ENCODE measurements at regions not wholly inside any gene's neighbourhood (a gene's known extent, or its start where the extent isn't known, plus 50 kb on each side); places are given as distances from the start of the nearest gene placed in this dataset.

DNA sequence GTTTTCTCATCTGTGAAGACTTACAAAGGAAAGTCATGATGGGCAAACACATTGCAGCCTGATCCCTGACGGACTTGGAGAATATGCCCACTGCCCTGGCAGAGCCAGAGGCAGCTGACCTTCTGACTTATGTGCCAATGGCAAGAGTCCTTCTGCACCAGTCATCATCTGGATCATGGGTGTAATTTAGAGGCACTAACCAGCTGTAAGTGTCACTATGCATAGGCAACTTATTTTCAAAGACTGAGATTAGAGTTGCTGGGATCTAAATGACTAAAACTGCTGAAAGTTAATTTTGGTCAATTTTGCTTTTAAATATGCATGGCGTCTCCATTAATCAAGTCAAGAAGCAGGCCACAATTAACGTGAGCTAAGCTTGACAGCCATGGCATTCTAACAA, 261.2 kb downstream of the BCL11A start:
- TF ChIP-seq POLR2A (IDR thresholded peaks at IDR 0.05), result no peak
- no peak for TF ChIP-seq EP300 (IDR thresholded peaks at IDR 0.05)
- TF ChIP-seq, protein P1, sequence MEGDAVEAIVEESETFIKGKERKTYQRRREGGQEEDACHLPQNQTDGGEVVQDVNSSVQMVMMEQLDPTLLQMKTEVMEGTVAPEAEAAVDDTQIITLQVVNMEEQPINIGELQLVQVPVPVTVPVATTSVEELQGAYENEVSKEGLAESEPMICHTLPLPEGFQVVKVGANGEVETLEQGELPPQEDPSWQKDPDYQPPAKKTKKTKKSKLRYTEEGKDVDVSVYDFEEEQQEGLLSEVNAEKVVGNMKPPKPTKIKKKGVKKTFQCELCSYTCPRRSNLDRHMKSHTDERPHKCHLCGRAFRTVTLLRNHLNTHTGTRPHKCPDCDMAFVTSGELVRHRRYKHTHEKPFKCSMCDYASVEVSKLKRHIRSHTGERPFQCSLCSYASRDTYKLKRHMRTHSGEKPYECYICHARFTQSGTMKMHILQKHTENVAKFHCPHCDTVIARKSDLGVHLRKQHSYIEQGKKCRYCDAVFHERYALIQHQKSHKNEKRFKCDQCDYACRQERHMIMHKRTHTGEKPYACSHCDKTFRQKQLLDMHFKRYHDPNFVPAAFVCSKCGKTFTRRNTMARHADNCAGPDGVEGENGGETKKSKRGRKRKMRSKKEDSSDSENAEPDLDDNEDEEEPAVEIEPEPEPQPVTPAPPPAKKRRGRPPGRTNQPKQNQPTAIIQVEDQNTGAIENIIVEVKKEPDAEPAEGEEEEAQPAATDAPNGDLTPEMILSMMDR (IDR thresholded peaks at IDR 0.05), result no peak
- Histone ChIP-seq H3K4me1 (ENCODE audit: insufficient read depth) (no peaks in the 10 kb centered on the region), H3K4me3 (no peak overlapping the region), H3K9me3 (peaks cover 0 to 4% of the 10 kb centered on the region in 2 donors), H3K27ac (no peak overlapping the region), H3K27me3 (no peaks in the 10 kb centered on the region), H3K36me3 (no peaks in the 10 kb centered on the region)
- no peak for DNase-seq
- WGBS, 3 donors, result 78 to 86% (median 81%) methylated on average over 3 of the region's 3 CpGs
- intact Hi-C loops (cut with DNase I), result no loop called here

DNA sequence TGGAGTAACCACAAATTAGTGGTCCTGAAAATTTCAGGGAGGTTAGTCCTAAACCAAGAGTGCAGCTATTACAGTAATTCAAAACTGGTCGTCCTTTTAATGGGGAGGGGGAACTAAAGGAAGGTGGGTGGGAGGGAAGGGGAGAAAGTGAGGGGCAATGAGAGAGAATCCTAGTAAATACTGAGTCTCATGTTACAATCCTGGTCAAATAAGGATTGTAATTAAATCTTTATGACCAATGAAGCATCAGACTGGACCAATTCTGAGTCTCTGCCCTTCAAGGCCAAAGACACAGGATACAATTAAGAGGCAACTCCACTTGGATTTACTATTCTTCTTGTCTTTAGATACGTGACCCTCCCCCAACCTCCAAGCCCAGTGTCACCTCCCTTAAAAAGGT, 262.9 kb downstream of the BCL11A start:
- Histone ChIP-seq H3K27me3 (no peaks in the 10 kb centered on the region), H3K36me3 (no peaks in the 10 kb centered on the region), H3K4me1 (ENCODE audit: insufficient read depth) (no peaks in the 10 kb centered on the region), H3K4me3 (no peak overlapping the region), H3K9me3 (peaks cover 0 to 4% of the 10 kb centered on the region in 2 donors), H3K27ac (no peak overlapping the region)
- 33 to 53% (median 50%) methylated on average over 2 of the region's 2 CpGs for WGBS, 3 donors
- intact Hi-C loops (cut with DNase I), result no loop called here
- DNase-seq, result no peak
- no peak for TF ChIP-seq EP300 (IDR thresholded peaks at IDR 0.05)
- TF ChIP-seq POLR2A (IDR thresholded peaks at IDR 0.05), result no peak
- TF ChIP-seq, protein P1 (IDR thresholded peaks at IDR 0.05), result no peak

DNA sequence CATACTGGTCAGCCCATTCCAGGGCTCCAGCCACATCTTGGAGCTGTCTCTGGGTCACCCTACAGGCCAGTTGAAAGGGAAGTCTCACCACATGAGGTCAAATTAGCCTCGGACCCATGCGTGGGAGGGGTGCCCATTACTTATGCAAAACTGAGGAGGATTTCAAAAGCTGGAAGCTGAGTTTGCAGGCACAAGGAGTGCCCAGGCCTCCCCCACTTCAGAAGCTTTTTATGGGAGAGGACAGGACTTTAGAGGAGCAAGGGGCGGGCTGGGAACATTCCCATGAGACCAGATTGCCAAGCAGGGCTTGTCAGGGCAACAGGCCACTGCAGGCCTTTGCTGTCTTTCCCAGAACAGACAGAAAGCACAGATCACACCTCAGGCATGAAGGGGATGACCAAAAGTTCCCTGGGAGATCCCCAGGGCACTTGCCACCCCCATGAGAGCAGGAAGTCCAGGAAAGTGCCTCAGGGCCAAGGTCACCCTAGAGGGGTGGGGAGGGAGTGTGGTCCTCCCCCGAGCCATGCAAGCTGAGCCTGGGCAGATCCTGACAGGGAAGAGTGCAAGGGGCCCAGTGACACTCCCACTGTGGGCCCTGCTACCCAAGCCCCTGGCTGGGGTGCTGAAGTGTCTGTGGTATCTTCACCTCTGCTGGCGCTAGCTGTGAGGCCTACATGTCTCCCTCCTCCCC, 267.7 kb downstream of the BCL11A start:
- DNase-seq, result no peak

DNA sequence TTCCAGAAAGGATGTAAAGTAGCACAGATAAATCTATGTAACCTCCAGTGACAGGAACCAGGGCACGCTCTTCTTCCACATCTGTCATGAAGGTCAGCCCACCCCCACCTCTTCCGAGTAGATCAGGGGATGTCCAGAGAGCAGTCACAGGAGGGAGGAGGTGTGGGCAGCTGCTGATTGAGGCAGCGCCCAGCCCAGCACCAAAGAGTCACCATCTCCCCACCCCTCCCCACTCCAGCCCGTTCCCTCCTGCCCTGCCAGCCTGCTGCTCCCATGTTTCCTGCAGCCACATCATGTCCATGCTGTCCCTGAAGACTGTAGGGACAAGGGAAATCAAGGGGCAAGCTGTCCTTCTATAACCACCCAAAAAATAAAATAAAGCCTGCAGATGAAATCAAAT, 269.8 kb downstream of the BCL11A start:
- Histone ChIP-seq H3K27me3 (no peaks in the 10 kb centered on the region), H3K36me3 (no peaks in the 10 kb centered on the region), H3K4me3 (no peak overlapping the region), H3K4me1 (ENCODE audit: insufficient read depth) (no peaks in the 10 kb centered on the region), H3K9me3 (no peaks in the 10 kb centered on the region), H3K27ac (no peak overlapping the region)
- TF ChIP-seq EP300 (IDR thresholded peaks at IDR 0.05) (no peak), POLR2A (IDR thresholded peaks at IDR 0.05) (no peak)
- TF ChIP-seq, protein P1 (IDR thresholded peaks at IDR 0.05), result no peak
- 39 to 49% (median 45%) methylated on average over 4 of the region's 4 CpGs for WGBS, 3 donors
- intact Hi-C loops (cut with DNase I), result no loop called here
- DNase-seq, result no peak

More for the DNA sequence above, 267.7 kb downstream of the BCL11A start:
- intact Hi-C loops (cut with DNase I), result no loop called here
- WGBS, 3 donors, result 64 to 73% (median 65%) methylated on average over 5 of the region's 5 CpGs
- TF ChIP-seq, protein P1 (IDR thresholded peaks at IDR 0.05), result no peak
- TF ChIP-seq POLR2A (IDR thresholded peaks at IDR 0.05) (no peak), EP300 (IDR thresholded peaks at IDR 0.05) (no peak)
- Histone ChIP-seq H3K27ac (no peak overlapping the region), H3K4me1 (ENCODE audit: insufficient read depth) (no peaks in the 10 kb centered on the region), H3K9me3 (no peaks in the 10 kb centered on the region), H3K36me3 (no peaks in the 10 kb centered on the region), H3K4me3 (no peak overlapping the region), H3K27me3 (no peaks in the 10 kb centered on the region)
